OCI-LY3 (cell line): ENCODE measurements at regions not wholly inside any gene's neighbourhood (a gene's known extent, or its start where the extent isn't known, plus 50 kb on each side); places are given as distances from the start of the nearest gene placed in this dataset.
A peak's percentile ranks its signal among the peaks of the same experiment; 100 is the strongest.

Experiments
- H2AFZ ChIP-seq: fragments of 200-600, 300-600 bp; shearing (Covaris generic); 2 replicates; pipeline ENCODE4 v1.6.0; 2014; ENCODE audit warnings: antibody characterized with exemption, low read depth, low read length
- H3K27ac ChIP-seq: fragments of 200-600, 300-600 bp; sonication (generic); 2 replicates; pipeline ENCODE4 v1.5.1; 2014; ENCODE audit warnings: mild to moderate bottlenecking, low read length, moderate library complexity, mixed read lengths
- H3K27me3 ChIP-seq: fragments of 200-600, 300-600 bp; sonication (generic); 2 replicates; pipeline ENCODE4 v1.6.1; 2014; ENCODE audit warnings: low read depth, low read length, mixed read lengths
- H3K36me3 ChIP-seq: fragments of 200-600, 300-600 bp; sonication (generic); replicated peaks from 2 replicates; pipeline ENCODE3; 2014; ENCODE audit warnings: low read depth, low read length, mixed read lengths
- H3K4me1 ChIP-seq: fragments of 300-600, 200-600 bp; sonication (generic); 2 replicates; pipeline ENCODE4 v1.6.1; 2014; ENCODE audit warnings: low read length, mixed read lengths
- H3K4me2 ChIP-seq: fragments of 200-600, 300-600 bp; sonication (generic); 2 replicates; pipeline ENCODE4 v1.6.1; 2014; ENCODE audit warnings: low read length, mixed read lengths
- H3K4me3 ChIP-seq: fragments of 300-600, 200-600 bp; sonication (generic); 2 replicates; pipeline ENCODE4 v1.5.1; 2014; ENCODE audit warnings: antibody characterized with exemption, mild to moderate bottlenecking, low read length, moderate library complexity
- H3K79me2 ChIP-seq: fragments of 300-600, 200-600 bp; shearing (Covaris generic); 2 replicates; pipeline ENCODE4 v1.6.1; 2014; ENCODE audit warnings: mild to moderate bottlenecking, low read length, mixed read lengths
- H3K9ac ChIP-seq: fragments of 300-600, 200-600 bp; shearing (Covaris generic); 2 replicates; pipeline ENCODE4 v1.6.0; 2014; ENCODE audit warnings: mild to moderate bottlenecking, low read length, moderate library complexity
- H3K9me3 ChIP-seq: fragments of 200-600, 300-600 bp; shearing (Covaris generic); 2 replicates; pipeline ENCODE4 v1.6.1; 2014; ENCODE audit warnings: low read length, mixed read lengths; ENCODE audit not compliant: insufficient read depth
- H4K20me1 ChIP-seq: fragments of 200-600, 300-600 bp; sonication (generic); 2 replicates; pipeline ENCODE4 v1.6.1; 2016; ENCODE audit warnings: low read length, mixed read lengths; ENCODE audit not compliant: insufficient read depth
- EZH2phosphoT487 ChIP-seq: fragments of 200-600 bp; shearing (Covaris generic); IDR thresholded peaks from 2 replicates; pipeline ENCODE4 v1.6.1; 2018; ENCODE audit warnings: antibody characterized with exemption, mixed run types, low read depth
- TF ChIP-seq, protein P1 (sequence below): fragments of 200-600, 300-600 bp; sonication (generic); IDR thresholded peaks from 2 replicates; pipeline ENCODE4 v1.5.1; 2014; ENCODE audit warnings: antibody characterized with exemption, low read length, low read depth

- H3K27ac ChIP-seq, result no peak overlapping the region
- TF ChIP-seq, protein P1, sequence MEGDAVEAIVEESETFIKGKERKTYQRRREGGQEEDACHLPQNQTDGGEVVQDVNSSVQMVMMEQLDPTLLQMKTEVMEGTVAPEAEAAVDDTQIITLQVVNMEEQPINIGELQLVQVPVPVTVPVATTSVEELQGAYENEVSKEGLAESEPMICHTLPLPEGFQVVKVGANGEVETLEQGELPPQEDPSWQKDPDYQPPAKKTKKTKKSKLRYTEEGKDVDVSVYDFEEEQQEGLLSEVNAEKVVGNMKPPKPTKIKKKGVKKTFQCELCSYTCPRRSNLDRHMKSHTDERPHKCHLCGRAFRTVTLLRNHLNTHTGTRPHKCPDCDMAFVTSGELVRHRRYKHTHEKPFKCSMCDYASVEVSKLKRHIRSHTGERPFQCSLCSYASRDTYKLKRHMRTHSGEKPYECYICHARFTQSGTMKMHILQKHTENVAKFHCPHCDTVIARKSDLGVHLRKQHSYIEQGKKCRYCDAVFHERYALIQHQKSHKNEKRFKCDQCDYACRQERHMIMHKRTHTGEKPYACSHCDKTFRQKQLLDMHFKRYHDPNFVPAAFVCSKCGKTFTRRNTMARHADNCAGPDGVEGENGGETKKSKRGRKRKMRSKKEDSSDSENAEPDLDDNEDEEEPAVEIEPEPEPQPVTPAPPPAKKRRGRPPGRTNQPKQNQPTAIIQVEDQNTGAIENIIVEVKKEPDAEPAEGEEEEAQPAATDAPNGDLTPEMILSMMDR, result no peak
- TF ChIP-seq EZH2phosphoT487, result no peak
- no peak overlapping the region for H3K9ac ChIP-seq
- H3K79me2 ChIP-seq, result no peaks in the 10 kb centered on the region
- no peaks in the 10 kb centered on the region for H3K27me3 ChIP-seq
- no peak overlapping the region for H2AFZ ChIP-seq
- no peaks in the 10 kb centered on the region for H3K9me3 ChIP-seq
- no peaks in the 10 kb centered on the region for H3K4me1 ChIP-seq
- H3K36me3 ChIP-seq, result no peaks in the 10 kb centered on the region
- H3K4me3 ChIP-seq, result no peak overlapping the region
- no peak overlapping the region for H3K4me2 ChIP-seq
- H4K20me1 ChIP-seq, result no peaks in the 10 kb centered on the region
These were observed 63.5 kb downstream of the SYT4 start for GRCh38 chr18:43213816-43214215.

- Histone ChIP-seq H4K20me1 (no peaks in the 10 kb centered on the region), H3K9ac (no peak overlapping the region), H3K36me3 (no peaks in the 10 kb centered on the region), H3K27ac (no peak overlapping the region), H3K9me3 (no peaks in the 10 kb centered on the region), H3K27me3 (no peaks in the 10 kb centered on the region), H3K4me1 (peaks cover 11% of the 10 kb centered on the region), H3K4me3 (no peak overlapping the region), H3K79me2 (no peaks in the 10 kb centered on the region), H3K4me2 (no peak overlapping the region), H2AFZ (no peak overlapping the region)
- no peak for TF ChIP-seq EZH2phosphoT487
These were observed 66.2 kb downstream of the SYT4 start for GRCh38 chr18:43211059-43211458.

GRCh38 chr18:43195421-43195820, 79.9 kb upstream of the RIT2 start:
- no peak overlapping the region for H3K4me2 ChIP-seq
- H3K79me2 ChIP-seq, result no peaks in the 10 kb centered on the region
- peaks cover 34% of the 10 kb centered on the region for H3K4me1 ChIP-seq
- TF ChIP-seq, protein P1, result no peak
- TF ChIP-seq EZH2phosphoT487, result no peak
- H3K9ac ChIP-seq, result no peak overlapping the region
- H3K36me3 ChIP-seq, result peaks cover 10% of the 10 kb centered on the region
- no peak overlapping the region for H2AFZ ChIP-seq
- no peaks in the 10 kb centered on the region for H3K27me3 ChIP-seq
- H3K9me3 ChIP-seq, result peaks cover 8% of the 10 kb centered on the region; the same call in 1 of the 2 replicates
- no peak overlapping the region for H3K4me3 ChIP-seq
- no peaks in the 10 kb centered on the region for H4K20me1 ChIP-seq
- no peak overlapping the region for H3K27ac ChIP-seq

DNA sequence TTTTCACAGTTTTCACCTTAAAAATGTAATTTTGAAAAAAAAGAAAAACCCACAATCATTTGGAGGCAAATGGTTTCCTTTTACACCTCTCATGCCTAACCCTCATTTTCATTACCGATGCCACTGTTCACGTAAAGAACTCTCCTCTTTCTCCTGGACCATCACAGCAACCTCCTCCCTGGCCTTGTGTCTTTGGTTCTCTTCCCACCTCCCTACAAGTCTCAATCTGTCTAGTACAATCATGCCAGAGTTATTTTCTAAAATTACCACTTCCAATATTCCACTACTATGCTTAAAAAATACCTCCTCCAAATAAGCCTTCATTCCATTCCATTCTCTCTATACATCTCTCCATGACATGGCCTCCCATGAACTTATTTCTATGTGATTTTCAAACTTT, 77.9 kb upstream of the RIT2 start:
- peaks cover 10% of the 10 kb centered on the region for H3K36me3 ChIP-seq
- no peak overlapping the region for H3K4me2 ChIP-seq
- H3K79me2 ChIP-seq, result no peaks in the 10 kb centered on the region
- no peaks in the 10 kb centered on the region for H4K20me1 ChIP-seq
- TF ChIP-seq, protein P1, result no peak
- TF ChIP-seq EZH2phosphoT487, result no peak
- H3K4me3 ChIP-seq, result no peak overlapping the region
- H3K4me1 ChIP-seq, result peaks cover 36% of the 10 kb centered on the region
- no peaks in the 10 kb centered on the region for H3K27me3 ChIP-seq
- H3K27ac ChIP-seq, result no peak overlapping the region
- H3K9me3 ChIP-seq, result peaks cover 8% of the 10 kb centered on the region; the same call in 1 of the 2 replicates
- H3K9ac ChIP-seq, result no peak overlapping the region
- H2AFZ ChIP-seq, result no peak overlapping the region

DNA sequence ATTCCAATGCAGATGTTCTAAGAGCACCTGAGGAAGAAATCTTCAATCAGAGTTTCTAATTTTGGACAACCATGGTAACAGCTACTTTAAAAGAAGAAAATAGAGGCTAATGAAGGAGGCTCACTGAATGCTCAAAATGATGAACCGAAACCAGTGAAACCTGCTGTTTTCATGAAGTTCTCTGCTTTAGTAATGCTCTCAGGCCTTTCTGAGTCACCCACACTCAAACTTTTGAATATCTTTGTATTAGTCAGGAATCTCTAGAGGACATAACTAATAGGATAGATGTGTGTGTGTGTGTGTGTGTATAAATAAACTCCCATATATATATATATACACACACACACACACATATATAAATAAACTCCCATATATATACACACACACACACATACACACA, 76.9 kb upstream of the RIT2 start:
- Histone ChIP-seq H4K20me1 (no peaks in the 10 kb centered on the region), H2AFZ (peak overlapping the region; percentile 26), H3K9me3 (peaks cover 8% of the 10 kb centered on the region; the same call in 1 of the 2 replicates), H3K36me3 (peaks cover 10% of the 10 kb centered on the region), H3K27me3 (no peaks in the 10 kb centered on the region), H3K9ac (peak overlapping the region; percentile 52), H3K4me2 (peak overlapping the region; percentile 73), H3K4me3 (peak overlapping the region; percentile 47), H3K27ac (peak overlapping the region; percentile 92), H3K4me1 (peaks cover 36% of the 10 kb centered on the region), H3K79me2 (no peaks in the 10 kb centered on the region)
- TF ChIP-seq, protein P1, result no peak
- no peak for TF ChIP-seq EZH2phosphoT487
